Activated T-cell treated with anti-CD3 and anti-CD28 coated beads, Interleukin-2, amount 50 U/mL, for 4 hours (primary cell): ENCODE measurements at regions not wholly inside any gene's neighbourhood (a gene's known extent, or its start where the extent isn't known, plus 50 kb on each side); places are given as distances from the start of the nearest gene placed in this dataset.

ENCODE experiments used
- ATAC-seq, 2 donors: fragments of 200-7000 bp; cut with Tn5 transposase; one replicate each; pipeline ENCODE4 v1.10.0; 2021
- DNase-seq: peaks from one replicate; pipeline ENCODE4 v3.0.0-alpha.2; 2020
- H3K27me3 Mint-ChIP-seq: one replicate; pipeline ENCODE4 v1.8.0; 2021; ENCODE audit warnings: low read depth, mixed read lengths
- H3K36me3 Mint-ChIP-seq: one replicate; pipeline ENCODE4 v1.8.0; 2022; ENCODE audit warnings: mixed read lengths; ENCODE audit not compliant: insufficient read depth
- H3K4me1 Mint-ChIP-seq: one replicate; pipeline ENCODE4 v1.8.0; 2021; ENCODE audit warnings: low read depth, mixed read lengths
- H3K4me3 Mint-ChIP-seq: one replicate; pipeline ENCODE4 v1.8.0; 2021; ENCODE audit warnings: mild to moderate bottlenecking, moderate library complexity, mixed read lengths
- H3K9me3 Mint-ChIP-seq: one replicate; pipeline ENCODE4 v1.8.0; 2021; ENCODE audit warnings: mixed read lengths

GRCh38 chr7:37796138-37796775, 52.1 kb upstream of the NME8 start:
- ATAC-seq: peak in 1 of 2 donors; percentile 35

More at GRCh38 chr7:37796138-37796775, 52.1 kb upstream of the NME8 start:
- H3K4me3 Mint-ChIP-seq: no peak overlapping the region
- H3K9me3 Mint-ChIP-seq: no peaks in the 10 kb centered on the region
- H3K36me3 Mint-ChIP-seq: no peaks in the 10 kb centered on the region
- peaks cover 2% of the 10 kb centered on the region for H3K27me3 Mint-ChIP-seq
- no peaks in the 10 kb centered on the region for H3K4me1 Mint-ChIP-seq
- no peak for DNase-seq
